Right kidney (tissue), 1 donor: ENCODE measurements at regions not wholly inside any gene's neighbourhood (a gene's known extent, or its start where the extent isn't known, plus 50 kb on each side); places are given as distances from the start of the nearest gene placed in this dataset.

Experiments used
- DNase-seq: peaks from one replicate; pipeline ENCODE4 v3.0.0-alpha.2; 2016

- no peak for DNase-seq
Measured at GRCh38 chr21:32216293-32216692, 62.6 kb downstream of the MIS18A start.

- no peak for DNase-seq
Measured at GRCh38 chr21:32215306-32215685, 63.6 kb downstream of the MIS18A start.

GRCh38 chr21:32214654-32215305 is 64.1 kb downstream of the MIS18A start:
- no peak for DNase-seq

GRCh38 chr21:32212116-32212515 is 66.7 kb downstream of the MIS18A start:
- no peak for DNase-seq

- DNase-seq = no peak
Measured at GRCh38 chr21:32211306-32211705, 67.5 kb downstream of the MIS18A start.

GRCh38 chr21:32209580-32209979 is 69.3 kb downstream of the MIS18A start:
- DNase-seq = no peak

GRCh38 chr21:32207406-32207716 is 71.5 kb downstream of the MIS18A start:
- DNase-seq = no peak

GRCh38 chr21:32206631-32207405 is 72.0 kb downstream of the MIS18A start:
- DNase-seq = no peak

GRCh38 chr21:32203877-32204480 is 74.9 kb downstream of the MIS18A start:
- DNase-seq = no peak

GRCh38 chr21:32200029-32200428 is 78.8 kb downstream of the MIS18A start:
- DNase-seq = no peak

DNA sequence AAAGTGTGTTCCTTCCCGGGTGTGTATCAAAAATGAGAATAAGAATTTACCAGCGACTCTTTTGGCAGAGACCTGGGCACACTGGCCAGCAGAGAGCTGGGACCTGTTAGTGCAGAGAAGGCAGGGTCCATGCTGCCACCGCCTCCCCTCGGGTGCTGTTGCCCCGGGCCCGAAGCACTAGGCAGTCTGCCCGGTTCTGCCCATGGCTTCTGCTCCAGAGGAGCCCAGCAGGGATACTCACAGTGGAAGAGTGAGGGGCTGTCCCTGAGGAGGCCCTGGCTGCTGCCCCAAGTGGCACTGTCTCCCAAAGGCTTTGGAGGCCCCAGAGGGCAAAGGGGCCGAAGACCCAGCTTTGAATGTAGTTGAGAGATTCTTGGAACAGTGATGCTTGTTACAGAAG is 80.5 kb downstream of the MIS18A start:
- DNase-seq = no peak

DNA sequence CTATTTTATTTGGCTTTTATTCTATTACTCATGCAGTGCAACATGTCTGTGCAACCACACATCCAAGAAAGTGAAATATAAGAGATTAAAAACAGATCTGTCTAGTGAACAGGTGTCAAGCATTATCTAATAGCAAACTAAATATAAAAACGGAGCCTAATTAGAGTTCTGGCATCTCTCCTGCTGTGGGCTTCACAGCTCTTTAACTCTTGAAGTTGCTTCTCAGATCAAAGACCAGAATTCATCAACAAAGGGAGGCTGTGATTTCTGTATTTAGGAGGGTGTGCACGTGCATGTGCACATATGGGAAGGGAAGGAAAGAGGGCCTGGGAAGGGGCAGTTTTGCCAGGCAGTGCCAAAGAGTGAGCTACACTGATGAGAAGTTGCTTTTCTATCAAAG is 81.0 kb downstream of the MIS18A start:
- no peak for DNase-seq

GRCh38 chr21:32196001-32196400 is 82.8 kb downstream of the MIS18A start:
- DNase-seq = no peak

GRCh38 chr21:32193098-32193465 is 85.8 kb downstream of the MIS18A start:
- DNase-seq = no peak

DNA sequence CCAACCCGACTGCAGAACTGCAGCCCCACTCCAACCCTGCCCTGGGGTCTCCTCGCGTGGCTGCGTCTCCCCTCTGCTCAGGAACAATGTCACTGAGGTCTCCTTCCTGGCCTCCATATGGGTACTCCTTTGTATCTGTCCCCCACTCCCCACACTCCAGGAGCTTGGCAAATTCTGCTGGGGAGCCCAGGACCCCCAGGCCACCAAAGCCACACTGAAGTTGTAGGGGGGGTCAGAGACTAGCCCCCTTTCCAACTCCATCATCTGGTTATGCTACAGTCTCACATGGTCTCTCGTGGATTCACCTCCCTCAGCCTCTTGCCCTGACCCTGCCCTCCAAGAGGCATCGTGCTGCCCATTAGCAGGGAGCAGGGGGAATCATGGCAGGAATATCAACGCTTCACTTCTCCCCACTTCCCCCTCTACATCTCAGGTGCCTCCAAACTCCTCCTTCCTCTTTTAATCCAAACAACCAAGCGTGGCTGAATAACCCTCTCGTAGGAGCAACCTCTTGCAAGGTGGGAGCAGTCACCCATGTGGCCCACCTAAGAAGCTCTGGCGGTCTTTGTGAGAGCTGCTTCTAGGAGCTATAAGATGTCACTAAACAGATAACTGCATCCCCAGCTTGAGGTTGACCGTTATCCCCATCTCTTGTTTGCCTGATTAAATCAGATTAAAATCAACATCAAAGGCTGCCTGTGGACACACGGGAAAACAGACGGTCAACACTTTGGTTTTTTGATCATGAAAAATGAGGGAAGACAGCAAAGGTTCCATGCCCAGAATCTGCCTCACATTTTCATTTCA is 86.4 kb downstream of the MIS18A start:
- DNase-seq = no peak

DNA sequence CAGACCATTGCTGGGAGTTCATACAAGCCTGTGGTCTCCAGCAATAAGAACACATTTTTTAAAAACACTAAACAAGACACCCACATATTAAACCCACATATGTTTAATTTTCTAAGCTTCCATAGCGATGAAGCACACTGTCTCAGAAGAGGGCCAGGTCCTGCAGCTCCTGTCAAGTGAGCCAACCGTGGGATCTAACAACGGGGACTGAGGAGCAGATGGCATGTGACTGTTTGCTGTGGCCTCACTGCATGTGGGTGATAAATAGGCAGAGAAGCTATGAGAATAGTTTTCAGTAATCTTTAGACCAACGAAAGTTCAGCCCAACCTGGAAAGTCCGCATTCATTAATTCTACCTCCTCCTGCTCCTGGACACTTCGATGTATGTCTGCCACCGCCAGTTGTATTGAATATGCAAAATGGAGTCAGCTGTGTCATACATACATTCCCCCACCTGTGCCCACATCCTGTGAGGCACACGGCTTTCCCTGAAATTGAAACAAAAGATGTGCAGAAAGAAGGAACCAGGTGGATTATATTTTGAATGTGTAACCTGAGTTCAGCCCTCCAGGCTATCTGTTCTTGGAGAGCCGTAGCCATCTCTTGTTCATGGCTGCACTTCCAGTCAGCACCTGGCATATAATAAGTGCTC is 88.2 kb downstream of the MIS18A start:
- DNase-seq = no peak

DNA sequence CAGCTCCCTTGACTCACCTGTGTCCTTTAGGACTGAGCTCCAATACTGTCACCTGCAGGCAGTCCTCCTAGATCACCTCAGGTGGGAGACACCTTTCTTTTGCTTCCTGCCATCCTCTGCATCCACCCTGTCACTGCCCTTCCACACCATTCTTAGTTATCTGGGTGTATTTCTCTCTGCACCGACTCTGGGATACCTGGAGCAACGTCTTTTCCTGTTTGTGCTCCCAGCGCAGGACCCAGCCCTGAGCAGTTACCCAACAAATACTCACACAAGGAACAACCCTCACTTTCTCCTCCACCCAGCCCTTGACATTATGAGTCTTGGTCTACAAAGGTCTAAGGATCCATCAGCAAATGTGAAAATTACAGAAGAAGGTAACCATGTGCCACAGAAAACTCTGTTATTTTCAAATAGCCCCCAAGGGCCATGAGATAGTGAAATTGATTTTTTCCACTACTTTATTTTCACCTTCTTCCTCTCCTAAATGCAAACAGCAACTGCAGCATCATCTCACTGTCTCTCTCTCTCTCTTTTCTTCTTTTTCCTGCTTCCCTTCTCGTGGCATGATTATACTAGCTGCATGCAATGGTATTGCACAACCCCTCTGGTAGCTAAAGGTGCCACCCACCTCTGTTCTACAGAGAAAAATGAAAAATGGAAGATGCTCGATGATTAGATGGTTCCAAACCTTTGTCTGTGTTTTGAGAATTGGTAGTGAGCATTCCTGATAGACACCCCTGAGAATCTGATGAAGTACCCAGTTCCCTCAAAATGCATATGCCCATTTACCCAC is 89.0 kb downstream of the MIS18A start:
- DNase-seq = no peak

- DNase-seq = no peak
Measured at GRCh38 chr21:32186804-32187203, 92.0 kb downstream of the MIS18A start.

- no peak for DNase-seq
Measured at GRCh38 chr21:32185726-32186125, 93.1 kb downstream of the MIS18A start.

- DNase-seq = no peak
Measured at GRCh38 chr21:32185103-32185502, 93.7 kb downstream of the MIS18A start.

- DNase-seq = no peak
Measured at GRCh38 chr21:32184485-32184884, 94.4 kb downstream of the MIS18A start.

DNA sequence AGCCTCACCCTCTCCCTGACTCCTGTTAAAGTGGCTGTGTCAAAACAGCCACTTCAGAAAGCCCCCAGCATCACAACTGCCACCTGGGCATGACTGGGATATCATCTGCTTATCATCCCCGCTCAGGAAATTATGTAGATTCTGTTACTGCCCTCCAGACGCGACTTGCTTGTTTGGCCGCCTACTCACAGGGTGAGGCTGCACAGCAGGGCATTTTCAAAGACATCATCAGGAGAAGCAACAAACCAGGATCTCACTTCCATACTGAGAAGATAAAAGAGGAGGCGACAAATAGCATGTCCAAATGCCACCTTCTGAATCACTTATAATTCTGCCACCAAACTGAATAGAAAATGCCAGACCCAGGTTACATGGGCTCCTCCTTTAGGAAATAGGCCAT is 94.8 kb downstream of the MIS18A start:
- no peak for DNase-seq
